ENCODE measurements at regions not wholly inside any gene's neighbourhood (a gene's known extent, or its start where the extent isn't known, plus 50 kb on each side); places are given as distances from the start of the nearest gene placed in this dataset.

DNA sequence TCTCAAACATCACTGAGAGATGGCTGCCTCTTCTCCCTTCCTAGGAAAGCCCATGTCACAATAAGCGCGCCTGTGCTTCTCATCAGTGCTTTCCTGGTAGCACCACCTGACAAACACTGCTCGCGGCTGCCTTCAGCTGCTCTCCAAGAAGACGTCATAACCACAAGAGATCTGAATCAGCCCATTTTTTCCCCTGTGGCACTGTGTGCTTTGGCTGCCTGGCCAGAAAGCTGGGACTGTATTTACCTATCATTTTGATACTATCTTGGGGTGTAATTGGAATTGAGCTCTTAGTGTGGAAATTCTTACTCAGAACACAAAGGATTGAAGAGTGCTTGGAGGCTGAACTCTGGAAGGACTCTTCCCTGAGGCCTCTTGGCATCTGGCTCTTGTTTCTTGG is 50.3 kb upstream of the EHF start:
- no peaks in the 10 kb centered on the region for H3K79me1 ChIP-seq (ENCODE audit: low read depth in 1 of 2, low read length in 2 of 2)
- dilution Hi-C loops (cut with HindIII; ENCODE audit: low sequenced_read_pairs, unreplicated experiment) (no loop called here), in situ Hi-C loops (cut with MboI; ENCODE audit: low sequenced_read_pairs) (no loop called here), intact Hi-C loops (cut with micrococcal nuclease) (no loop called here)
- H4K91ac ChIP-seq (ENCODE audit: insufficient read depth, low read depth, low read length): no peak overlapping the region
- no peak overlapping the region for H4K5ac ChIP-seq (ENCODE audit: low read depth, low read length)
- peaks cover 36% of the 10 kb centered on the region for H3K27me3 ChIP-seq (ENCODE audit: control insufficient read depth, insufficient read depth, low read length)
- H2AK9ac ChIP-seq (replicated peaks; ENCODE audit: low read depth, low read length, poor library complexity): no peak overlapping the region
- no peak overlapping the region for H3K9ac ChIP-seq (ENCODE audit: low read depth, low read length)
- H3K14ac ChIP-seq (replicated peaks; ENCODE audit: low read depth, low read length): no peak overlapping the region
- H3K4me3 ChIP-seq (ENCODE audit: insufficient read depth, low read depth, low read length): no peak overlapping the region
- no peak overlapping the region for H3K4me2 ChIP-seq (ENCODE audit: low read depth, low read length)
- no CpG with 5 or more reads among the region's 5 CpGs for WGBS, 2 experiments (ENCODE audit: extremely low coverage in 2 of 2, insufficient read length in 1 of 2)
- H3K9me3 ChIP-seq (ENCODE audit: control insufficient read depth, insufficient read depth, low read length): no peaks in the 10 kb centered on the region; the same call in 1 of the 2 replicates
- no peak overlapping the region for H3K18ac ChIP-seq (ENCODE audit: low read depth, low read length)
- CTCF ChIA-PET: interaction anchor here (1.5 kb wide), 1 partner anchor 15 kb away, joined by 5 read pairs; no protein-coding TSS in a partner anchor
- no peak overlapping the region for H3K56ac ChIP-seq (ENCODE audit: extremely low read depth, insufficient read depth, low read length)
- H2BK5ac ChIP-seq (ENCODE audit: low read depth, low read length, poor library complexity, severe bottlenecking): no peak overlapping the region
- DNase-seq (peak; percentile 8), ATAC-seq (ENCODE audit: low read depth) (no peak)
- no peak overlapping the region for H2BK20ac ChIP-seq (ENCODE audit: low read depth, low read length)
- H3K23ac ChIP-seq (ENCODE audit: low read depth, low read length): no peak overlapping the region
- H3K9me1 ChIP-seq (ENCODE audit: insufficient read depth, low read length): no peaks in the 10 kb centered on the region
- no peak overlapping the region for H2BK15ac ChIP-seq (ENCODE audit: low read depth, low read length)
- no peak for TF ChIP-seq RAD21 (IDR thresholded peaks at IDR 0.05; ENCODE audit: low read length)
- TF ChIP-seq POLR2A (IDR thresholded peaks at IDR 0.05; ENCODE audit: low read depth, low read length): no peak
- no peak for TF ChIP-seq MAFK (IDR thresholded peaks at IDR 0.05; ENCODE audit: low read depth, low read length)
- TF ChIP-seq, protein P1, sequence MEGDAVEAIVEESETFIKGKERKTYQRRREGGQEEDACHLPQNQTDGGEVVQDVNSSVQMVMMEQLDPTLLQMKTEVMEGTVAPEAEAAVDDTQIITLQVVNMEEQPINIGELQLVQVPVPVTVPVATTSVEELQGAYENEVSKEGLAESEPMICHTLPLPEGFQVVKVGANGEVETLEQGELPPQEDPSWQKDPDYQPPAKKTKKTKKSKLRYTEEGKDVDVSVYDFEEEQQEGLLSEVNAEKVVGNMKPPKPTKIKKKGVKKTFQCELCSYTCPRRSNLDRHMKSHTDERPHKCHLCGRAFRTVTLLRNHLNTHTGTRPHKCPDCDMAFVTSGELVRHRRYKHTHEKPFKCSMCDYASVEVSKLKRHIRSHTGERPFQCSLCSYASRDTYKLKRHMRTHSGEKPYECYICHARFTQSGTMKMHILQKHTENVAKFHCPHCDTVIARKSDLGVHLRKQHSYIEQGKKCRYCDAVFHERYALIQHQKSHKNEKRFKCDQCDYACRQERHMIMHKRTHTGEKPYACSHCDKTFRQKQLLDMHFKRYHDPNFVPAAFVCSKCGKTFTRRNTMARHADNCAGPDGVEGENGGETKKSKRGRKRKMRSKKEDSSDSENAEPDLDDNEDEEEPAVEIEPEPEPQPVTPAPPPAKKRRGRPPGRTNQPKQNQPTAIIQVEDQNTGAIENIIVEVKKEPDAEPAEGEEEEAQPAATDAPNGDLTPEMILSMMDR (conservative IDR thresholded peaks at IDR 0.05; ENCODE audit: low read depth, low read length): no peak
- TF ChIP-seq SMC3 (IDR thresholded peaks at IDR 0.05; ENCODE audit: low read depth, low read length): no peak
- no peak for TF ChIP-seq CEBPB (IDR thresholded peaks at IDR 0.05; ENCODE audit: low read depth, low read length)
- TF ChIP-seq, protein P2, sequence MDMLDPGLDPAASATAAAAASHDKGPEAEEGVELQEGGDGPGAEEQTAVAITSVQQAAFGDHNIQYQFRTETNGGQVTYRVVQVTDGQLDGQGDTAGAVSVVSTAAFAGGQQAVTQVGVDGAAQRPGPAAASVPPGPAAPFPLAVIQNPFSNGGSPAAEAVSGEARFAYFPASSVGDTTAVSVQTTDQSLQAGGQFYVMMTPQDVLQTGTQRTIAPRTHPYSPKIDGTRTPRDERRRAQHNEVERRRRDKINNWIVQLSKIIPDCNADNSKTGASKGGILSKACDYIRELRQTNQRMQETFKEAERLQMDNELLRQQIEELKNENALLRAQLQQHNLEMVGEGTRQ (IDR thresholded peaks at IDR 0.05; ENCODE audit: low read depth, low read length): no peak
- TF ChIP-seq BHLHE40 (IDR thresholded peaks at IDR 0.05; ENCODE audit: low read depth, low read length): no peak
- TF ChIP-seq RFX5 (IDR thresholded peaks at IDR 0.05; ENCODE audit: low read depth, low read length): no peak
- TF ChIP-seq, protein P3, sequence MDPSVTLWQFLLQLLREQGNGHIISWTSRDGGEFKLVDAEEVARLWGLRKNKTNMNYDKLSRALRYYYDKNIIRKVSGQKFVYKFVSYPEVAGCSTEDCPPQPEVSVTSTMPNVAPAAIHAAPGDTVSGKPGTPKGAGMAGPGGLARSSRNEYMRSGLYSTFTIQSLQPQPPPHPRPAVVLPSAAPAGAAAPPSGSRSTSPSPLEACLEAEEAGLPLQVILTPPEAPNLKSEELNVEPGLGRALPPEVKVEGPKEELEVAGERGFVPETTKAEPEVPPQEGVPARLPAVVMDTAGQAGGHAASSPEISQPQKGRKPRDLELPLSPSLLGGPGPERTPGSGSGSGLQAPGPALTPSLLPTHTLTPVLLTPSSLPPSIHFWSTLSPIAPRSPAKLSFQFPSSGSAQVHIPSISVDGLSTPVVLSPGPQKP (IDR thresholded peaks at IDR 0.05; ENCODE audit: borderline replicate concordance, low read depth, low read length): no peak
- no peak for TF ChIP-seq NFE2L2 (IDR thresholded peaks at IDR 0.05; ENCODE audit: low read depth, low read length)
- no peak for TF ChIP-seq RCOR1 (IDR thresholded peaks at IDR 0.05; ENCODE audit: insufficient replicate concordance, low read length)
- no peak for TF ChIP-seq CHD1 (IDR thresholded peaks at IDR 0.05; ENCODE audit: low read depth, low read length)
- TF ChIP-seq FOS (IDR thresholded peaks at IDR 0.05; ENCODE audit: low read depth, low read length): no peak
- TF ChIP-seq MXI1 (IDR thresholded peaks at IDR 0.05; ENCODE audit: borderline replicate concordance, low read depth, low read length): no peak
- no peak for TF ChIP-seq MAZ (IDR thresholded peaks at IDR 0.05; ENCODE audit: borderline replicate concordance, low read depth, low read length)
- BruUV-seq (replicated peaks): no TSS peak
- no peak overlapping the region for H3K4ac ChIP-seq (ENCODE audit: low read depth, low read length)
- H4K20me1 ChIP-seq (ENCODE audit: insufficient read depth, low read length): no peaks in the 10 kb centered on the region
- no peak overlapping the region for H3K27ac ChIP-seq (ENCODE audit: insufficient read depth, low read length)
- H2AK5ac ChIP-seq (ENCODE audit: low read depth, low read length): no peak overlapping the region
- no peaks in the 10 kb centered on the region for H3K36me3 ChIP-seq (ENCODE audit: control insufficient read depth, insufficient read depth, low read length)
- H2AFZ ChIP-seq (replicated peaks; ENCODE audit: low read length, poor library complexity): no peak overlapping the region
- no peak overlapping the region for H4K8ac ChIP-seq (ENCODE audit: low read depth in 2 of 2, low read length in 2 of 2)
- no peaks in the 10 kb centered on the region for H3K4me1 ChIP-seq (ENCODE audit: control insufficient read depth, insufficient read depth, low read length)
- POLR2A ChIA-PET (ENCODE audit: unreplicated experiment): no interaction called here
- no peak overlapping the region for H2BK120ac ChIP-seq (ENCODE audit: low read depth, low read length)

Data from IMR-90 (cell line).